Ramos (cell line): ENCODE measurements at regions not wholly inside any gene's neighbourhood (a gene's known extent, or its start where the extent isn't known, plus 50 kb on each side); places are given as distances from the start of the nearest gene placed in this dataset.
"Not testable (repeated sequence)": the region's sequence is repeated elsewhere in the genome, so short reads cannot be mapped to it uniquely, and the experiment has no call there.

Experiments used
- in situ Hi-C: fragments of 300-500 bp; cut with MboI; formaldehyde crosslinking; loops from one replicate; pipeline ENCODE4 v1.14.3; 2022; ENCODE audit warnings: low sequenced_read_pairs; ENCODE audit not compliant: unreplicated experiment

- in situ Hi-C loops, result no loop called here
These were observed 138.7 kb upstream of the CCDC150 start for GRCh38 chr2:196500686-196501431.

GRCh38 chr2:196501836-196502235 is 137.7 kb upstream of the CCDC150 start:
- in situ Hi-C loops, result no loop called here

- in situ Hi-C loops, result no loop called here
These were observed 137.1 kb upstream of the CCDC150 start for GRCh38 chr2:196502386-196502785.

GRCh38 chr2:196503398-196503797 is 136.1 kb upstream of the CCDC150 start:
- in situ Hi-C loops, result no loop called here

GRCh38 chr2:196504788-196505187 is 134.7 kb upstream of the CCDC150 start:
- in situ Hi-C loops, result no loop called here

GRCh38 chr2:196510246-196510645 is 129.3 kb upstream of the CCDC150 start:
- in situ Hi-C loops, result no loop called here

- in situ Hi-C loops, result no loop called here
These were observed 128.0 kb upstream of the CCDC150 start for GRCh38 chr2:196511258-196512168.

- in situ Hi-C loops, result no loop called here
These were observed 125.6 kb upstream of the CCDC150 start for GRCh38 chr2:196513796-196514526.

GRCh38 chr2:196514641-196515040 is 124.9 kb upstream of the CCDC150 start:
- in situ Hi-C loops, result no loop called here

- in situ Hi-C loops, result no loop called here
These were observed 124.5 kb upstream of the CCDC150 start for GRCh38 chr2:196515051-196515450.

GRCh38 chr2:196515608-196516007 is 123.9 kb upstream of the CCDC150 start:
- in situ Hi-C loops, result no loop called here

GRCh38 chr2:196516564-196516963 is 123.0 kb upstream of the CCDC150 start:
- in situ Hi-C loops, result no loop called here

- in situ Hi-C loops, result no loop called here
These were observed 118.9 kb upstream of the CCDC150 start for GRCh38 chr2:196520605-196521004.

- in situ Hi-C loops, result not testable (repeated sequence)
These were observed 112.4 kb upstream of the CCDC150 start for GRCh38 chr2:196526981-196527725.

- in situ Hi-C loops, result no loop called here
These were observed 110.9 kb upstream of the CCDC150 start for GRCh38 chr2:196528486-196529223.

- in situ Hi-C loops, result no loop called here
These were observed 108.6 kb upstream of the CCDC150 start for GRCh38 chr2:196530910-196531309.

GRCh38 chr2:196533772-196534397 is 105.6 kb upstream of the CCDC150 start:
- in situ Hi-C loops, result no loop called here

- in situ Hi-C loops, result no loop called here
These were observed 105.0 kb upstream of the CCDC150 start for GRCh38 chr2:196534495-196534894.

- in situ Hi-C loops, result no loop called here
These were observed 104.5 kb upstream of the CCDC150 start for GRCh38 chr2:196535061-196535460.
